Type B pancreatic cell (in vitro differentiated cells): ENCODE measurements at regions not wholly inside any gene's neighbourhood (a gene's known extent, or its start where the extent isn't known, plus 50 kb on each side); places are given as distances from the start of the nearest gene placed in this dataset.

ENCODE experiments used
- DNase-seq: peaks from one replicate; pipeline ENCODE4 v3.0.0; 2021; ENCODE audit warnings: mixed read lengths; ENCODE audit not compliant: unreplicated experiment; ENCODE audit errors: extremely low spot score
- H3K27ac Mint-ChIP-seq: 2 replicates; pipeline ENCODE4 v1.8.0; 2021; ENCODE audit warnings: mild to moderate bottlenecking, mixed read lengths
- H3K27me3 Mint-ChIP-seq: 2 replicates; pipeline ENCODE4 v1.8.0; 2021; ENCODE audit warnings: mixed read lengths
- H3K36me3 Mint-ChIP-seq: 2 replicates; pipeline ENCODE4 v1.8.0; 2021; ENCODE audit warnings: mixed read lengths
- H3K4me1 Mint-ChIP-seq: one replicate; pipeline ENCODE4 v1.8.0; 2021; ENCODE audit warnings: mixed read lengths; ENCODE audit not compliant: unreplicated experiment
- H3K4me3 Mint-ChIP-seq: 2 replicates; pipeline ENCODE4 v1.8.0; 2021; ENCODE audit warnings: mild to moderate bottlenecking, mixed read lengths
- H3K9me3 Mint-ChIP-seq: 2 replicates; pipeline ENCODE4 v1.8.0; 2021; ENCODE audit warnings: mixed read lengths
- TF ChIP-seq, protein P1 (sequence below): fragments of 200-600 bp; sonication (generic); conservative IDR thresholded peaks from 2 replicates; pipeline ENCODE4 v1.5.0; 2021; ENCODE audit warnings: antibody characterized with exemption, mild to moderate bottlenecking

DNA sequence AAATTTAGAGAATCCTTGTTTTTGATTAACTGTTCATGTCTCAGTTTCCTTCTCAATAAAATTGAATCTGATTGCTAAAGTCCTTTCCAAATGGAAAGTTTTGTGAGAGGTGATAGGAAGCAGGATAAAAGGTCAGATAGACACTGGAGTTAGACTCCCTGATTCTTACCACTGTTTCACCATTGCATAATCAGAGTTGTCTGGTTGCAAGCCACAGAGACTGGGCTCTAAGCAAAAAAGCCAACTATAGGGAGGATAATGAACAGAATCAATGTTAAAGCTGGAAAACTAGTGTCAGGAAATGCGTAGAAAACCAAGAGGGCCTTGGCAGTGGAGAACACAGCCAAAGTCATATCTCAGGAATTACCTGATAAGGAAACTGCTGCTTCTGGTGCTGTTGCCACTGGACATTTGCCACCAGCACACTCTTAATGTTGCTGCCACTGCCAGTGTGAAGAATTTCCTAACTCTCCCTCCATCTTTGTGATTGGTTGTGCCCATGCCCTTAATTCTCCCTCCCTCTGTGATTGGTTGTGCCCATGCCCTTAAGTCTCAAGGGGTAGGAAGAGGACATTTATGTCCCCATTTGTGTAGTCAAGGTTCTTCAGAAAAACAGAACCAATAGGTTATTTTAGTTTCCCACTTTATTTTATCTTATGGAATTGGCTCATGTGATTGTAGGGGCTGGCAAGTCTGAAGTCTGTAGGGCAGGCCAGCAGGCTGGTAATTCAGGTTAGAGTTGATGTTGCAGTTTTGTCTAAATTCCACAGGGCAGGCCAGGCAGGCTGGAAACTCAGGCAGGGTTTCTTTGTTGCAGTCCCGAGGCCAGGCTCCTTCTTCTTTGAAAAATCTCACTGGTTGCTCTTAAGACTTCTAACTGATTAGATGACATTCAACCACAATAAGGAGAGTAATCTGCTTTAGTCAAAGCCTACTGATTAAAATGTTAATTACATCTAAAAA is 639.0 kb downstream of the REEP3 start:
- no peaks in the 10 kb centered on the region for H3K36me3 Mint-ChIP-seq

DNA sequence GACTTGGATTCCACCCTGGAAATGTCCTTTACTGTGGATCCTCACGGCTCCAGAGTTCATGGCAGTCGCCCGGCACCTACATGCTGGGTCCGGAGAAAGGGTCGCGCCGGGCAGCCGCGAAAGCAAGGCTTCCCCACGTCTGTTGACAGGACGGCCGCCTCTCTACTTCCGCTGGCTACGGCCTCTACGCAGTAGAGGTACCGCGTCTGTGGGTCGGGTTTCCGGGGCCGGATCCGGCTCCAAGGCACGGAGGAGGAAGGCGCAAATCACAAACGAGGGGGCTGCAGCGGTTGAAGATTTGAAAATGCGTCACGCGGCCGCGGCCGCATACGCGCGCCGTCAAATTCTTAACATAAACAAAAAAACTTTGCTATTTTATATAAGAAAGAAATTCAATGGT is 649.6 kb downstream of the REEP3 start:
- Mint-ChIP-seq H3K27me3 (no peaks in the 10 kb centered on the region), H3K9me3 (no peaks in the 10 kb centered on the region), H3K4me3 (no peak overlapping the region), H3K4me1 (peaks cover 18% of the 10 kb centered on the region), H3K27ac (no peak overlapping the region), H3K36me3 (no peaks in the 10 kb centered on the region)
- TF ChIP-seq, protein P1, sequence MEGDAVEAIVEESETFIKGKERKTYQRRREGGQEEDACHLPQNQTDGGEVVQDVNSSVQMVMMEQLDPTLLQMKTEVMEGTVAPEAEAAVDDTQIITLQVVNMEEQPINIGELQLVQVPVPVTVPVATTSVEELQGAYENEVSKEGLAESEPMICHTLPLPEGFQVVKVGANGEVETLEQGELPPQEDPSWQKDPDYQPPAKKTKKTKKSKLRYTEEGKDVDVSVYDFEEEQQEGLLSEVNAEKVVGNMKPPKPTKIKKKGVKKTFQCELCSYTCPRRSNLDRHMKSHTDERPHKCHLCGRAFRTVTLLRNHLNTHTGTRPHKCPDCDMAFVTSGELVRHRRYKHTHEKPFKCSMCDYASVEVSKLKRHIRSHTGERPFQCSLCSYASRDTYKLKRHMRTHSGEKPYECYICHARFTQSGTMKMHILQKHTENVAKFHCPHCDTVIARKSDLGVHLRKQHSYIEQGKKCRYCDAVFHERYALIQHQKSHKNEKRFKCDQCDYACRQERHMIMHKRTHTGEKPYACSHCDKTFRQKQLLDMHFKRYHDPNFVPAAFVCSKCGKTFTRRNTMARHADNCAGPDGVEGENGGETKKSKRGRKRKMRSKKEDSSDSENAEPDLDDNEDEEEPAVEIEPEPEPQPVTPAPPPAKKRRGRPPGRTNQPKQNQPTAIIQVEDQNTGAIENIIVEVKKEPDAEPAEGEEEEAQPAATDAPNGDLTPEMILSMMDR: no peak
- DNase-seq: no peak

More for the DNA sequence above, 639.0 kb downstream of the REEP3 start:
- Mint-ChIP-seq H3K9me3 (no peaks in the 10 kb centered on the region), H3K27ac (peak overlapping the region; percentile 27), H3K4me1 (peaks cover 6% of the 10 kb centered on the region), H3K4me3 (no peak overlapping the region), H3K27me3 (no peaks in the 10 kb centered on the region)
- no peak for DNase-seq
- TF ChIP-seq, protein P1: no peak

DNA sequence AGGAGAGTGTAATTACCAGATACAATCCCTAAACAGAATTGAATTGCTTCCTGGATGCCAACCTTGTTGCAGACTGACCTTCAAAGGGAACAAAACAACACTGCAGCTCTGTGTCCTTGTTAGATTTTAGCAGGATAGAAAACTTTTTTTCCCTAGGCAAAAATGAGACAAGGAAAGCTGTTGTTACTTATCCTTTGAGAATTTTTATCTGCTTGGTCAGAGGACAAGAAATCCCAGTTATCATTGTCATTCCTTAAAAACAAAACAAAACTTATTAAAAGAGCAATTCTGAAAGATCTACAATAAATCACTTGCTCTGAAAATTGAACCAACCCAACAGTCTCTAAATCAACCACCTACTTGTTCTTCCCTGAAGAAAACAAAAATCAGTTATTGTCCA is 652.6 kb downstream of the REEP3 start:
- H3K27me3 Mint-ChIP-seq: no peaks in the 10 kb centered on the region
- no peaks in the 10 kb centered on the region for H3K9me3 Mint-ChIP-seq
- no peak for DNase-seq
- TF ChIP-seq, protein P1: no peak
- H3K4me1 Mint-ChIP-seq: peaks cover 18% of the 10 kb centered on the region
- H3K4me3 Mint-ChIP-seq: no peak overlapping the region
- no peak overlapping the region for H3K27ac Mint-ChIP-seq
- H3K36me3 Mint-ChIP-seq: no peaks in the 10 kb centered on the region

DNA sequence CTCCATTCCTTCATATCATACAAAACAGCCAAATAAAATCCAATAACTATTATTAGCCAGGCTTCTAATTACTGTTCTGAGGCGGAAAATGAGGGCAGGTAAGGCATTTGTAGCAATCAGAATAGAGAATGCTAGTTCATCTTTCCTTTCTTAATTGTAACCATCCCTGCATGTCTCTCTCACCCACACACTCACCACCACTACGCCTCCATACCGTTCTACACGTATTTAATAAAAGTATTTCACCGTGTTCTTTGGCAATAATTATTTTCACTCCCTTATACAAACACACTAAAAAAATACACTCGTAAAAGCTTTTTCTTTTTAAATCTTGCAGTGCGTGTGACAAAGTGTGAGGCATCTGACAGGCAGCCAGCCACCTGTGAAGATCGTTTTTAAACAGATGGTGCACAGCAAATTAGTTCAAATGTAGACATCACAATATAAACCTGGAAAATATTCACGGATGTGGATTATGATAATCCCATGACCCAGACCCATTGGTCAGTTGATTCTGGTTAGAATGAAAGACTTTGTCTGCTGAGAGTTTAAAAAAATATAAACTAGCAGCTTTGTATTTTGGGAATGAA is 653.6 kb downstream of the REEP3 start:
- H3K4me3 Mint-ChIP-seq: no peak overlapping the region
- no peak for DNase-seq
- no peak overlapping the region for H3K27ac Mint-ChIP-seq
- TF ChIP-seq, protein P1: no peak
- no peaks in the 10 kb centered on the region for H3K36me3 Mint-ChIP-seq
- H3K27me3 Mint-ChIP-seq: no peaks in the 10 kb centered on the region
- H3K4me1 Mint-ChIP-seq: peaks cover 18% of the 10 kb centered on the region
- H3K9me3 Mint-ChIP-seq: no peaks in the 10 kb centered on the region

DNA sequence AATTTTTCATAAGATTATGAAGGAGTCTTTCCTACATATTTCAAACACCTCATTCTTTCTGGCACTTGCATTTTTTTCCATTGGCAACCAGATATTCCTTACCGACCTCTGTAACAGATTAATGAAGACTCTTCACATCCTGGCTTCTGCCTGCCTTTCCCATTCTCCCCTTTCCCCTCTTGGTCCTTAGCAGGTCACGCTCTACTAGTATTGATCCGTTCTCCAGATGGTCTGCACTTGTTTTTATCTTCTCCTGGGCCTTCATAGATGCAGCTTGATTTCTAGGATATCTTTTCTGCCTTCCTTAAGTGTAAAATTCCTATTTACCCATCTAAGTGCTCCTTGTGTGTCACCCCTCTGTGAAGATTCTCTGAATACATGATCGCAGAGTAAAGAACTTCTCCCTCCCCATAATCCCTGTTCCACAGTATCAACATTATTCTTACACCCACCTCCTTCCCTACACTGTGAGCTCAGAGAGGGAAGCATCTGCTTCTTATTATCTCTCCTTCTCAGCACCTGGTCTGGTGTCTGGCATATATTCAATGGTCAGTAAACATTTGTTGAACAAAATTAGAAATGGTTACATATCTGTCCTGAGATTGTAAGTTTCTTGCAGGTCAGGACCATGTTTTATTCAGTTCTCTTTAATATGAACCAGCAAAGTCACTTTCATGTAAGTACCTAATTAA is 654.2 kb downstream of the REEP3 start:
- Mint-ChIP-seq H3K4me1 (peaks cover 18% of the 10 kb centered on the region), H3K27me3 (no peaks in the 10 kb centered on the region), H3K4me3 (no peak overlapping the region), H3K36me3 (no peaks in the 10 kb centered on the region), H3K27ac (no peak overlapping the region), H3K9me3 (no peaks in the 10 kb centered on the region)
- DNase-seq: no peak
- TF ChIP-seq, protein P1: no peak
